ENCODE measurements at regions not wholly inside any gene's neighbourhood (a gene's known extent, or its start where the extent isn't known, plus 50 kb on each side); places are given as distances from the start of the nearest gene placed in this dataset.

- no peak overlapping the region for H3K27ac ChIP-seq (ENCODE audit: low read depth, low read length)
- no peak for ATAC-seq
- H3K79me2 ChIP-seq (ENCODE audit: insufficient read depth, low read length) = no peaks in the 10 kb centered on the region
- no peaks in the 10 kb centered on the region for H3K36me3 ChIP-seq (ENCODE audit: control insufficient read depth in 1 of 2, insufficient read depth in 2 of 2, low read length in 2 of 2)
- ChIA-PET CTCF (no interaction called here), POLR2A (no interaction called here), RAD21 (ENCODE audit: low non-redundant PET in 1 of 2, low total read pairs in 2 of 2, uncharacterized antibody in 2 of 2, unreplicated experiment in 2 of 2) (no interaction called here)
- BruUV-seq (replicated peaks) = no TSS peak
- H4K20me1 ChIP-seq (ENCODE audit: insufficient read depth) = no peaks in the 10 kb centered on the region
- no peak overlapping the region for H3K4me2 ChIP-seq (ENCODE audit: low read length)
- TF ChIP-seq RAD21 (IDR thresholded peaks at IDR 0.05; ENCODE audit: low read depth) (no peak), YY1 (IDR thresholded peaks at IDR 0.05; ENCODE audit: extremely low read depth, insufficient replicate concordance, low read depth, low read length) (no peak), FOSL1 (IDR thresholded peaks at IDR 0.05; ENCODE audit: low read depth) (no peak), CBX3 (IDR thresholded peaks at IDR 0.05; ENCODE audit: low read depth) (no peak), REST (IDR thresholded peaks at IDR 0.05; ENCODE audit: low read depth) (no peak), ZNF274 (IDR thresholded peaks at IDR 0.05; ENCODE audit: low read depth, low read length) (no peak), EGR1 (IDR thresholded peaks at IDR 0.05; ENCODE audit: low read depth) (no peak), EZH2 (IDR thresholded peaks at IDR 0.05) (no peak), SRF (IDR thresholded peaks at IDR 0.05; ENCODE audit: low read depth) (no peak), ZFX (IDR thresholded peaks at IDR 0.05) (no peak), POLR2AphosphoS5 (IDR thresholded peaks at IDR 0.05; ENCODE audit: low read depth, low read length) (no peak)
- TF ChIP-seq, protein P1, sequence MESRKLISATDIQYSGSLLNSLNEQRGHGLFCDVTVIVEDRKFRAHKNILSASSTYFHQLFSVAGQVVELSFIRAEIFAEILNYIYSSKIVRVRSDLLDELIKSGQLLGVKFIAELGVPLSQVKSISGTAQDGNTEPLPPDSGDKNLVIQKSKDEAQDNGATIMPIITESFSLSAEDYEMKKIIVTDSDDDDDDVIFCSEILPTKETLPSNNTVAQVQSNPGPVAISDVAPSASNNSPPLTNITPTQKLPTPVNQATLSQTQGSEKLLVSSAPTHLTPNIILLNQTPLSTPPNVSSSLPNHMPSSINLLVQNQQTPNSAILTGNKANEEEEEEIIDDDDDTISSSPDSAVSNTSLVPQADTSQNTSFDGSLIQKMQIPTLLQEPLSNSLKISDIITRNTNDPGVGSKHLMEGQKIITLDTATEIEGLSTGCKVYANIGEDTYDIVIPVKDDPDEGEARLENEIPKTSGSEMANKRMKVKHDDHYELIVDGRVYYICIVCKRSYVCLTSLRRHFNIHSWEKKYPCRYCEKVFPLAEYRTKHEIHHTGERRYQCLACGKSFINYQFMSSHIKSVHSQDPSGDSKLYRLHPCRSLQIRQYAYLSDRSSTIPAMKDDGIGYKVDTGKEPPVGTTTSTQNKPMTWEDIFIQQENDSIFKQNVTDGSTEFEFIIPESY (IDR thresholded peaks at IDR 0.05; ENCODE audit: extremely low read depth, insufficient replicate concordance, low read length) = no peak
- H3K9ac ChIP-seq (ENCODE audit: low read length) = no peak overlapping the region
- no peaks in the 10 kb centered on the region for H3K9me3 ChIP-seq (ENCODE audit: control insufficient read depth in 1 of 2, insufficient read depth in 1 of 2, low read depth in 1 of 2, low read length in 2 of 2)
- DNase-seq (ENCODE audit: low read depth, low spot score) = no peak
- H2AFZ ChIP-seq (ENCODE audit: low read depth, low read length, poor library complexity, severe bottlenecking) = no peak overlapping the region
- H3K4me1 ChIP-seq (ENCODE audit: control insufficient read depth in 1 of 2, insufficient read depth in 2 of 2, low read length in 2 of 2) = no peaks in the 10 kb centered on the region
- intact Hi-C loops (cut with micrococcal nuclease) = no loop called here
- no peaks in the 10 kb centered on the region for H3K9me2 ChIP-seq (ENCODE audit: insufficient read depth)
- no peak overlapping the region for H3K4me3 ChIP-seq (replicated peaks in 1 of 2; ENCODE audit: low read depth in 1 of 2, low read length in 2 of 2)
- H3K27me3 ChIP-seq (ENCODE audit: insufficient read depth, low read length) = no peaks in the 10 kb centered on the region
Observed at GRCh38 chr3:111303760-111304159, 232.1 kb downstream of the NECTIN3 start.

Measured in HCT116 (cell line).